Right cardiac atrium (tissue), 5 donors: ENCODE measurements at regions not wholly inside any gene's neighbourhood (a gene's known extent, or its start where the extent isn't known, plus 50 kb on each side); places are given as distances from the start of the nearest gene placed in this dataset.
"Not testable (repeated sequence)": the region's sequence is repeated elsewhere in the genome, so short reads cannot be mapped to it uniquely, and the experiment has no call there.

Experiments
- ATAC-seq, 2 donors: fragments of 200-7000 bp; cut with Tn5 transposase; one replicate each; pipeline versions ENCODE4 v1.8.0 to v1.9.1; 2020; ENCODE audit warnings: moderate library complexity in 2 of 2, mild to moderate bottlenecking in 1 of 2
- DNase-seq, 3 donors: peaks; one replicate each; pipeline ENCODE4 v3.0.0-alpha.2; 2020
- H3K27ac ChIP-seq: one replicate; pipeline ENCODE4 v1.5.1; 2013; ENCODE audit warnings: mild to moderate bottlenecking, low read length, control low read depth, moderate library complexity
- H3K27me3 ChIP-seq: one replicate; pipeline ENCODE4 v1.6.1; 2013; ENCODE audit not compliant: control insufficient read depth, insufficient read depth
- H3K4me1 ChIP-seq: one replicate; pipeline ENCODE4 v1.6.1; 2013; ENCODE audit warnings: low read length; ENCODE audit not compliant: control insufficient read depth, insufficient read depth
- H3K4me3 ChIP-seq: one replicate; pipeline ENCODE4 v1.5.1; 2013; ENCODE audit warnings: low read length, control low read depth
- H3K9me3 ChIP-seq: one replicate; pipeline ENCODE4 v1.6.1; 2013; ENCODE audit warnings: low read length; ENCODE audit not compliant: control insufficient read depth
- WGBS: extraction: QIAGEN DNeasy Blood & Tissue Kit; methylation state at CpG from one replicate; pipeline ENCODE4 v1.1.7; 2013; 5-methylcytosine and 5-hydroxymethylcytosine counted together
- intact Hi-C, 4 donors: fragments of 100-400 bp; cut with DNase I; formaldehyde crosslinking; loops; one replicate each; pipeline versions ENCODE4 v1.11.0 to v1.14.0; 2022 to 2023
- donor health status: healthy with polysubstance abuse.
- donor health status: DM: no; HTN: yes; CAD: no.
- donor health status: DM: no; HTN: no; CAD: no.
- donor health status: DM: no; HTN: yes; CAD: no; lungs with severe emphysema.
- donor health status: DM: yes; HTN: yes; CAD: no.

GRCh38 chr6:14559746-14560536 is 442.4 kb downstream of the CD83 start:
- Histone ChIP-seq H3K4me1 (no peaks in the 10 kb centered on the region), H3K9me3 (no peaks in the 10 kb centered on the region), H3K27ac (no peak overlapping the region), H3K27me3 (no peaks in the 10 kb centered on the region), H3K4me3 (no peak overlapping the region)
- ATAC-seq (no peak), DNase-seq (no peak)
- intact Hi-C loops: no loop called here
- 87% methylated on average over 3 of the region's 3 CpGs for WGBS

DNA sequence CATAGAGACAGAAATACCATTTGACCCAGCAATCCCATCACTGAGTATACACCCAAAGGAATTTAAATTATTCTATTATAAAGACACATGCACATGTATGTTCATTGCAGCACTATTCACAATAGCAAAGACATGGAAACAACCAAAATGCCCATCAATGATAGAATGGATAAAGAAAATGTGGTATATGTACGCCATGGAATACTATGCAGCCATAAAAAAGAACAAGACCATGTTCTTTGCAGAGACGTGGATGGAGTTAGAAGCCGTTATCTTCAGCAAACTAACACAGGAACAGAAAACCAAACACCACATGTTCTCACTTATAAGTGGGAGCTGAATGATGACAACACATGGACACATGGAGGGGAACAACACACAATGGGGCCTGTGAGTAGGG is 444.0 kb downstream of the CD83 start:
- H3K4me1 ChIP-seq, H3K4me3 ChIP-seq, intact Hi-C loops, DNase-seq, H3K27ac ChIP-seq, ATAC-seq, H3K27me3 ChIP-seq, H3K9me3 ChIP-seq: not testable (repeated sequence)
- WGBS: 83% methylated on average over 3 of the region's 3 CpGs

DNA sequence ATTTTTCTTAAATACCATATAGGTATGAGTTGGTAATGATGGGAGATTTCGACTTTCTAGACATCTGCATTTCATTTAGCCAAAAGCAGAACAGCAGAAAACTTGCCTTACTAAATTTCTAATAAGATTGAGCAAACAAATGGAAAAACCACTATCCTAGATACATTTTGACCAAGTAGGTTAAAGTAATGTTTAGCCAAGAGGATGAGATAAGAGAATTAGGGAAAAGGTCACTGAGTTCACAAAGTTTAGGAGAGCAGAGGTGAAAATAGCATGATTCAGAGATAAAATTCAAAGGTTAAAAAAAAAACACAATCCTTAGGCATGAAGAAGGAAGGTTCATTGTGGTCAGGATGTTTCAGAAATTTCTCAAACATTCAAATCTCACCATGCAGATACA is 450.3 kb downstream of the CD83 start:
- Histone ChIP-seq H3K27me3 (no peaks in the 10 kb centered on the region), H3K27ac (no peak overlapping the region), H3K4me1 (no peaks in the 10 kb centered on the region), H3K9me3 (no peaks in the 10 kb centered on the region), H3K4me3 (no peak overlapping the region)
- DNase-seq (no peak), ATAC-seq (no peak)
- intact Hi-C loops: no loop called here
- WGBS: 94% methylated on average over 1 of the region's 1 CpG

DNA sequence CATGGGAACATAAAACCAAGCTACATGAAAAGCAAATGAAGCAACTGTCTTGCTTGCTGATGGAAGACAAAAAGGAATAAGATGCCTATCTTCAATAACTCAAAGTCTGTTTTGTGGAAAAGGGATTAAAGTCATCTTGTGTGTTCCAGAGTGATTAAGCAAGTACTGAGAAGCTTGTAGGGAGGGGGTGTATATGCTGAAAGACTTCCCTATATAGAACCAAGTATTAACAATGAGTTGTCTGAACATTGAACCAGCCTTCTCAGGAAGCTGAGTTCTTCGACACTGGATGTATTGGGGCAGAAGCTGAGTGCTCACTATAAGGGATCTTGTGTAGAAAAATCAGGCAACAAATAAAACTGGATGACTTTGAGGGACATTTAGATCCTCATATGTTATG is 451.8 kb downstream of the CD83 start:
- H3K4me1 ChIP-seq: no peaks in the 10 kb centered on the region
- DNase-seq (no peak), ATAC-seq (no peak)
- 86% methylated on average over 1 of the region's 1 CpG for WGBS
- intact Hi-C loops: no loop called here
- H3K9me3 ChIP-seq: no peaks in the 10 kb centered on the region
- no peak overlapping the region for H3K27ac ChIP-seq
- no peaks in the 10 kb centered on the region for H3K27me3 ChIP-seq
- no peak overlapping the region for H3K4me3 ChIP-seq

GRCh38 chr6:14569874-14570273 is 452.3 kb downstream of the CD83 start:
- H3K4me1 ChIP-seq, H3K27ac ChIP-seq, DNase-seq, intact Hi-C loops, ATAC-seq, H3K27me3 ChIP-seq, H3K9me3 ChIP-seq, H3K4me3 ChIP-seq: not testable (repeated sequence)
- WGBS: 91% methylated on average over 5 of the region's 5 CpGs

DNA sequence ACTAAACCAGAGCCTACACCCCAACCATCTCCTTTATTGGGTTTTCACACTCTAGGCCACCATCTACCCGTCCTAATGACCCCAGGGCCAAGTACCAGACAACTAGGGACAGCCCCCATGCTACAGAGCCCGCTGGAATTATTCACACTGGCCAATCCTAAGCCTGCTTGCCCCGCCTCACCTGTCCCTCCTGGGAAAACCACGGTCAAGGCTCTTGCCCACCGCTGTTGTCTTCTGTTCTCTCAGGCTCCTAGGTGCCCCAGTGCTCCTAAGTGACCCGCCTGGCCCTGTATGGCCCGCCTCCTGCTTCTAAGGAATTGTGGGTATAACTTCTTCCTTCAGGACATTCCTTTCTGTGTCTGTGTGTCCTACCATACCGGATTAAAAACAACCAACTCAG is 453.4 kb downstream of the CD83 start:
- Histone ChIP-seq H3K4me3 (no peak overlapping the region), H3K4me1 (no peaks in the 10 kb centered on the region), H3K27ac (no peak overlapping the region), H3K9me3 (no peaks in the 10 kb centered on the region), H3K27me3 (no peaks in the 10 kb centered on the region)
- DNase-seq: no peak
- WGBS: 96% methylated on average over 8 of the region's 8 CpGs
- intact Hi-C loops: no loop called here
- ATAC-seq: no peak

DNA sequence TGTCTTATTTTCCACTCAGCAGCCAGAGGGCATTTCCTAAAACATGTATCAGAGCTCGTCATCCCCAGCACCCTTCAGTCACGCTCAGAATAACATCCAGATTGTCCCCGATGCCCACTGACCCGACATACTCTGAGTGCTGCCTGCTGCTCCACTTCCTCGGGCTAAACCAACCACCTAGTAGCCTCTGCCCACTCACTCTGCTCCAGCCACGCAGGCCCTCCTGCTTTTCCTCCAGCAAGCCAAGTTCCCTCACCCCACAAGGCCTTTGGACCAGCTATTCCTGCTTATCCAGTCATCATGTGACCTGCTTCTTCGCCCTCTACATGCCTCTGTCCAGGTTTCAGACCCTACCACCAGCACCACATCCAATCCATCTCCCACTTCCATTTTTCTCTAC is 454.2 kb downstream of the CD83 start:
- Histone ChIP-seq H3K27me3 (no peaks in the 10 kb centered on the region), H3K4me1 (no peaks in the 10 kb centered on the region), H3K4me3 (no peak overlapping the region), H3K9me3 (no peaks in the 10 kb centered on the region), H3K27ac (no peak overlapping the region)
- intact Hi-C loops: no loop called here
- WGBS: 71% methylated on average over 7 of the region's 7 CpGs
- no peak for DNase-seq
- ATAC-seq: no peak

- Histone ChIP-seq H3K4me3 (no peak overlapping the region), H3K9me3 (no peaks in the 10 kb centered on the region), H3K27ac (no peak overlapping the region), H3K4me1 (no peaks in the 10 kb centered on the region), H3K27me3 (no peaks in the 10 kb centered on the region)
- DNase-seq (no peak), ATAC-seq (peak; percentile 62 to 76)
- 71% methylated on average over 3 of the region's 3 CpGs for WGBS
- intact Hi-C loops: no loop called here
Measured at GRCh38 chr6:14573267-14573666, 455.7 kb downstream of the CD83 start.

- intact Hi-C loops: no loop called here
- H3K27me3 ChIP-seq: no peaks in the 10 kb centered on the region
- H3K4me3 ChIP-seq: no peak overlapping the region
- H3K9me3 ChIP-seq: no peaks in the 10 kb centered on the region
- H3K27ac ChIP-seq: no peak overlapping the region
- WGBS: 89% methylated on average over 2 of the region's 2 CpGs
- DNase-seq (no peak), ATAC-seq (no peak)
- no peaks in the 10 kb centered on the region for H3K4me1 ChIP-seq
Measured at GRCh38 chr6:14573703-14574290, 456.2 kb downstream of the CD83 start.

GRCh38 chr6:14575961-14576360 is 458.4 kb downstream of the CD83 start:
- Histone ChIP-seq H3K4me1 (no peaks in the 10 kb centered on the region), H3K9me3 (no peaks in the 10 kb centered on the region), H3K27me3 (no peaks in the 10 kb centered on the region), H3K4me3 (no peak overlapping the region), H3K27ac (no peak overlapping the region)
- no peak for DNase-seq
- intact Hi-C loops: no loop called here
- 94% methylated on average over 1 of the region's 1 CpG for WGBS
- no peak for ATAC-seq

- DNase-seq (no peak), ATAC-seq (no peak)
- H3K4me3 ChIP-seq: no peak overlapping the region
- H3K27me3 ChIP-seq: no peaks in the 10 kb centered on the region
- no peaks in the 10 kb centered on the region for H3K9me3 ChIP-seq
- no peaks in the 10 kb centered on the region for H3K4me1 ChIP-seq
- WGBS: 73% methylated on average over 3 of the region's 3 CpGs
- intact Hi-C loops: no loop called here
- H3K27ac ChIP-seq: no peak overlapping the region
Measured at GRCh38 chr6:14578994-14579393, 461.4 kb downstream of the CD83 start.
